HG03457 (cell line): ENCODE measurements at regions not wholly inside any gene's neighbourhood (a gene's known extent, or its start where the extent isn't known, plus 50 kb on each side); places are given as distances from the start of the nearest gene placed in this dataset.

Experiments
- ATAC-seq: cut with Tn5 transposase; IDR thresholded peaks from one replicate; pipeline ENCODE4 v1.9.1; 2021; ENCODE audit warnings: moderate number of reproducible peaks; ENCODE audit not compliant: unreplicated experiment

DNA sequence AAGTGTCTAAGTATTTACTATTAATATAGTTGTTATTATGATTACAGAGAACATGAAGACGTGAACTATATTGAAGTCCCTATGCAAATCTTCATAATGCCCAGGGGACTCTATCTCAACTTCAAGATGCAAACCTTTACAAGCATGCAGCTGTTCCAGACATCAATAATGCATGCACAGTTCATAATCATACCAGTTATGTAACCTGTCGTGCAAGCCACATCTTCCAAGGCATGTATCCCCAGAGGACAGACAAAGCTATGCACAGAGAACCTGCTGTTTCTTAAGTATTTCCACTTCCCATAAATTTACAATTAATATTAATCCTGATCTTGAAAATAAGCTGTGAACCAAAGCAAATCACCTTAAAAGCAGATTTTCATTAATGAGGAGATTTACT lies 534.1 kb downstream of the TUSC7 start:
- ATAC-seq, result no peak

DNA sequence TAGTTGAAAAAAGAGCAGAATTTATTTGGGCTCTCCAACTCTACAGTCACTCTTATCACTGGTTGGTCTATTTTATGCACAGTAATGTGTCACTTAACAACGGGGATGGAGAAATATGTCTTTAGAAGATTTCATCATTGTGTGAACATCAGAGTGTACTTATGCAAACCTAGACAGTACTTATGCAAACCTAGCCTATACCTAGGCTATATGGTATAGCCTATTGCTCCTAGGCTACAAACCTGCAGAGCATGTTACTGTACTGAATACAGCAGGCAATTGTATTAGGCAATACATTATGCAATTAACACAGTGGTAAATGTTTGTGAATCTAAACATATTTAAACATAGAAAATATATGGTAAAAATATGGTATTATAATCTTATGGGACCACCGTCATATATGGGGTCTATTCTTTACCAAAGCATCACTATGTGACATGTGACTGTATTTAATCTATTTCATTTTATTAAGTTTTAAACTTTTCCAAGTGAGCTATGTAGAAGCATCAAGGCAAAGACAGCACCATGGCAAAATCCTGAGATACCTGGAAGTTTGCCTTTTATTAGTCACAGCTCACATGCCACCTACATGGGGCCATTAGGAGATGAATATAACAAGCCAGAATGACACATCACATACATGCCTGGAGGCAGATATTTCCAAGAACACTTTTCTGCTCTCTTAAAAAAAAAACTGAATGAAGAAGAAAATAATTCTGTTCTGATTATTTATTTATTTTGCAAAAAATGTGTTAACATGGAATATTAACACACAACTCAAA lies 537.4 kb downstream of the TUSC7 start:
- ATAC-seq, result no peak

DNA sequence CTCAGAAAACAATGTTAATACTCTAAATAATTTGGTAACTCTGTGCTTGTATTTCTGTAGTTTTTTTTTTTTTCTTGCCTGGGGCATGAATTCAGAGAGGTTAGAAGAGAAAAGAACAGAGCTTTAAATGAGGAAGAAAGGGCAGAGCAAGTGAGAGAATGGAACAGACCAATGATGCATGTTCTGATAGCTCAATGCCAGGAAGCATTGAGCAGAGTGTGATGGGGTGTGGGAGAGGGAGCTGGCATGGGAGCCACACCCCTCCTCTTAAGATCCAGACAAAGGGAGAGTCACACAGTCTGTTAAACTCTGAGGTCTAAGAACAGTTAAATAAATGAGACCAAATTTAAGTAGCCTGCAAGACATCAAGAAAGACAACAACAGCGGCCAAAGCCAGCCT lies 538.6 kb downstream of the TUSC7 start:
- no peak for ATAC-seq

GRCh38 chr3:117252208-117252607 lies 542.6 kb downstream of the TUSC7 start:
- no peak for ATAC-seq

- no peak for ATAC-seq
Observed at GRCh38 chr3:117252651-117253050, 543.1 kb downstream of the TUSC7 start.

DNA sequence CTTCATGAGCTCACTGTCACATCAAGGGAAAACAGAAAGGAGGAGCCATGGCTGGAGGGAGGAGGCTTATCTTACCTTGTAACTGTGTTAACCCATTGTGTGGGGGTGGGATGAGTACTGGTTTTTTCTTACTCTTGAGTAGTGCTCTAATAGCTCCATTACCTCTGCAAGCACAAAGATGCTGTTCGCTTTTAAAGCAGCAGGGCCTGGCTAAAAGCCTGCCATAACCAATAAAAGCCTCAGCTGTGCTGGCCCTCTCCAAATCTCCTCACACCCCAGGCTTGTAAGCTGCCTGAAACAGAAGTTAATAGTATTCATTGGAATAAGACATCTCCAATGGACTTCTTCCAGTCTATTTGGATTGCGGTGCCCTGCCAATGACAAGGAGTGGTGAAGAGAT lies 544.1 kb downstream of the TUSC7 start:
- ATAC-seq, result no peak

GRCh38 chr3:117254985-117255384 lies 545.4 kb downstream of the TUSC7 start:
- no peak for ATAC-seq

GRCh38 chr3:117255736-117256135 lies 546.2 kb downstream of the TUSC7 start:
- no peak for ATAC-seq

DNA sequence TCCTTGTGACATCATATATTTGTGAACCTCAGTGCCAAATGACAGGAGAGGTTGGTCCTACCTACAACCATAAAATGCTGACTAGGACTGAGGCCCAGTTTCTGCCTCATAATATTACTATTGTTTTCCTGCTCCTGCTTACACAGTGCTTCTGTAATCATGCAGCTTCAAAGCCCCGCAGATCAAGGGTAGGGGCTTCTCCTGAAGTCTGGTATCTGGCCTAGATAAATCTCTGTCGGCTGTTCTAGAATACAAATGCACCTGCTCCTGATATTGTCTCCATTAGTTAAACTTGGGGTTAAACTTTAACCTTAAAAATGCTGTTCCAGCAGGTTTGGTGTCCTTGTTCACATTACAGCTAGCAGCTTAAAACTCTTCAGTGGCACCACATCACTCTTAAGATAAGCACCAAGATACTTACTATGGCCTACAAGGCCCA lies 552.4 kb downstream of the TUSC7 start:
- no peak for ATAC-seq

- ATAC-seq, result no peak
Observed at GRCh38 chr3:117263270-117263669, 553.7 kb downstream of the TUSC7 start.

DNA sequence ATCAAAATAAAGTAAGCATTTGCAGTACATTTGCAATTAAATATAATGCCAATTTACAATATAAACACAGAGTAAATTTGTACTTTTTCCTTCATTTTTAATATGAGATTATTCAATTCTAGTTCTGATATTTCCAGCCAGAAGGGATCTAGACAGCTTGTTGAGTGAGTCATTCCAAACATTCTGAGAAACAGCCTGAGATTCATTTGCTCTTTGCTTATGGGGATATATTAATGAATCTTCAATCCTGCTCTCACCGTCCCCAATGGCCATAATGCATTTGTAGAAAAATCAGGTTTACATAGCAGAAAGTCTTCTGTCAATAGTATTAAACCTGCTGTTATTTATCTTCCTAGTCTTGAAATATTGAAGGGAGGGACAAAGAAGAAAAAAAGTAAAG lies 554.2 kb downstream of the TUSC7 start:
- no peak for ATAC-seq

GRCh38 chr3:117264204-117264994 lies 554.8 kb downstream of the TUSC7 start:
- ATAC-seq, result no peak

- no peak for ATAC-seq
Observed at GRCh38 chr3:117266806-117267205, 557.2 kb downstream of the TUSC7 start.

DNA sequence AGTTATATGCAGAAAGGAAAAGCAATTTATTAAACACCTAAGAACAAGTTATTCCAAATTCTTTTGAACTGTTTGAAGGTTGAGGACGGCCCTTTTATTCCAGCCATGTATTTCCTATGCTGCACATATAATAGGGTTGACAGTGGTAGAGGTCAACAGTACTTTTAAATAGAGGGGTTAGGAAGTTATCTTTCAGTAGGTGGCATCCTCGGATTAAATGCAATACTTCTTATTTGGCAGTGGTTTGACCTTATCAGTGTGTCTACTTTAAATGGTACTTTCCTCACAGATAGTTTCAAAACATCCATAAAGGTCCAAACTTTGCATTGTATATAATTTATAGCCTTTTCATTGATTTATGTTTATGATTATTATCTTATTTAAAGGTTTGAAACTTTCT lies 558.7 kb downstream of the TUSC7 start:
- ATAC-seq, result no peak

DNA sequence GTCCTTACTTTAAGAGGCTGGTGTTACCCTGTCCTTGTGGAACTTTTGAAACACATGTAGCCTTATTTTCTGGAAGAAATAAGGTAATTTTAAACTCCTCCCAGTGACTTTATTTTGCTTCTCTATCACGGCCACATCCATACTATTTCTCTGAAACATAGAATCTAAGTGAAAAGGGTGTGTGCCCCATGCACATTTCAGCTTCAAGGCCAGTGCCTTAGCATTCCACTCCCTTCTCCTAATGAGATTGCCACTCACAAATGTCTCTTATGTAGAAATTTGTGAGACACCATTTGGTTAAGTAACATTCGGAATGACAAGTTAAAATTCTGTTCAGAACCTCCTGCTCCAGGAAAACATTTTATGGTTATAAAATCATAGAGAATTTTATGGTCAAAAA lies 562.7 kb downstream of the TUSC7 start:
- ATAC-seq, result no peak

DNA sequence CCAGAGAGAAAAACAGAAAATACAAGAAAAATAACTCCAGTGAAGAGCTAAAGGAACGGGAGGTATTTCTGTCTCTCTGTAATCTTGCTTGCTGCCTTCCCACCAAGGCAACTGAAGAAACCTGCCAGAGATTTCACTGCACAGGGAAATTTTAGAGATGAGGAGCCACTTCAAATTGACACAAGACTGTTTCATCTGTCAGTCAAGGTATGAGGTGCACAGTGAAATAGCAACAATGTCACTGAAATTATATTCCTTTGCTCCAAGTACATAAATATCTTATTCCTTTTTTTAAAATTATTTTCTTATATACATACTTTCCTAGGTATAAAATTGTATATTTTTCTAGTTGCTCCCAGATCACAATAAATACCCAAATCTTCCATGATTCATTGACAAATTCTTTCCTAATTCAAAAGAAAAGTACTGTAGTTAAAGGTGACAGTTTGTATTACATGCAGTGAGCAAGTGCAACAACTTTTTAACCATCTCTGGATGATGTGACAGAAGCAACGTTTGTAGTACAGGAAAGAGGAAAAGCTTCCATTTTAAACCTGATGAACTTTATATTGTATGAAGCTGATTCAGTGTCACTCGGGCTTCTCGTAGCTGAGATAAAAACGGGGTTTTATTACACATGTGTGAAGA lies 563.4 kb downstream of the TUSC7 start:
- ATAC-seq, result no peak

DNA sequence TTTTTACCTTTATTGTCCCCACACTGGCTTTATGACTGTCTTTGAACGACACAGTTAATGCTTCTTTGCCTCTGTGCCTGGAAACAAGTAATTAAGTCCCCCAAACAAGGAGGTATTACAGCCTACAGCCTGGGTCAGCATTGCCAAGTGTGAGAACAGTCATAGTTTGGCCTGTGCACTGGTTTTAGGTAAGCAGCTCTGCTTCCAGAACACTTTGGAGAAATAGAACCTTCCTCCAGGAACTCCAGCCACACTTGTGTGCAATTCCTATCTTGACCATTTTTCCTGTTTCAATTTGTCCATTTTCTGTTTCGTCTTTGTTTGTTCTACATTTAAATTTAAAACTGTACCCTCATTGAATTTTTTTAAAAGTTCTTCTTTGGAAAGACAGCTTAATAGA lies 568.2 kb downstream of the TUSC7 start:
- no peak for ATAC-seq

GRCh38 chr3:117278424-117279190 lies 569.0 kb downstream of the TUSC7 start:
- peak; percentile 99 for ATAC-seq

DNA sequence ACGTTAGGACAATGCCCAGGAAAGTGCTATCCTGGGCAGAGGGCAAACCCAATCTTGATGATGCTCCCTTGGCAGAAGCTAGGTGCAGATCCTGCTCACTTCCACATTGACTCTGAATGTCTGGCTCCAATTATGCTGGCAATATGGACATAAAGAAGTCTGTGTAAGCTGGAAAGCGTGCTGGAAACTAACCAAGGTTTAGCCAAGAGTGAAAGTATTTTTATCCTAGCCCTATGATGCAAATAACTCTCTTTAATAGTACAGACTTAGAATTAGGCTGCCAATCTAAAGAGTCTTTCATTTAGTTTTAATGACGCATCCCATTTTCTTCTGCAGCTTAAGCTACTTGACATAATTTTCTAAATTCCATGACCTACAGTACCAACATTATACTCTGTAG lies 571.8 kb downstream of the TUSC7 start:
- no peak for ATAC-seq

DNA sequence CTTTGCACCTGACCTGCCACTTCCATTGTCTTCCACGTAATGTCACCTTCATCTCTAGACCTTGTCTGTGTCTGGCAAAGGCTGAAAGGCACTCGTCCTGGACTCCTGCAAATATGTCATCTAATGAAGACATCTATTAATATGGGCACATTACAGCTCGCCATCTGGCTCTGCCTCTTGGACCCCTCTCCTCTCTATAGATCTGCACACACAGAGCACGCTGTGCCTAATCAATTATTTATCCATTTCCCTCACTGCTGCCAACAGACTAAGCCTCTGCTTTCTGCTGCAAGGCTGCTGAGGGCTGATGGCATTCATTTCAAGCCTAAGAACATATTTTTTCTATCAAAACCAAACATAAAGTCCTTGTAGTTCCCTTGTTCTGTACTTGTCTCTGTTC lies 573.0 kb downstream of the TUSC7 start:
- no peak for ATAC-seq

DNA sequence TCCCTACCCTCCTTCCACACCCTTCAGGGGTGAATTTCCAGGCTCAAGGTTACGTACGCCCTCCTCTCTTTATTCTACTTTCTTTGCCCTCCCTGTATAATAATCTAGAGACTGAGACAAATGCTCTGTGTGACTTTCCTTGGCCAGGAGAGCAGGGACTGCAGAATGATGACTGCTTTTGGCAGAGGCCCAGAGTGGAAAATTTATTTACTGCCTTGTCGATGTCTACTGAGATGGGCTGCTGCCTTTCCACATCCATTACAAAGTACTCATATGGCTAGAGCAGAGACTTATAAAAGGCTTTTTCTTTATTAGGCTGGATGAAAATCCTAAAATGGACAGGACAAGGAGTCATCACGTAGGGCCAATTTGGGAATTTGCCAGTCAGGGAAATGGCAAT lies 576.2 kb downstream of the TUSC7 start:
- ATAC-seq, result no peak
